Mucosa of descending colon (tissue), 3 donors: ENCODE measurements at regions not wholly inside any gene's neighbourhood (a gene's known extent, or its start where the extent isn't known, plus 50 kb on each side); places are given as distances from the start of the nearest gene placed in this dataset.

Source experiments
- ATAC-seq: fragments of 200-7000 bp; cut with Tn5 transposase; one replicate; pipeline ENCODE4 v1.9.1; 2020; ENCODE audit warnings: mild to moderate bottlenecking, moderate library complexity
- DNase-seq, 3 donors: peaks; one replicate each; pipeline ENCODE4 v3.0.0-alpha.2; 2020
- H3K36me3 ChIP-seq: fragments of 200-600 bp; one replicate; pipeline ENCODE4 v1.8.0; 2021; ENCODE audit warnings: low read depth, mild to moderate bottlenecking
- H3K4me1 ChIP-seq: fragments of 200-600 bp; one replicate; pipeline ENCODE4 v1.8.0; 2021; ENCODE audit warnings: low read depth, mild to moderate bottlenecking
- H3K4me3 ChIP-seq: fragments of 200-600 bp; one replicate; pipeline ENCODE4 v1.8.0; 2021; ENCODE audit warnings: mild to moderate bottlenecking
- H3K9me3 ChIP-seq: fragments of 200-600 bp; one replicate; pipeline ENCODE4 v1.8.0; 2021; ENCODE audit warnings: mild to moderate bottlenecking
- intact Hi-C, 2 donors: fragments of 100-400 bp; cut with DNase I in 1 of 2; cut with micrococcal nuclease in 1 of 2; formaldehyde crosslinking; loops; one replicate each; pipeline versions ENCODE4 v1.11.0 to v1.11.1; 2022; cut with DNase I, micrococcal nuclease
- TF ChIP-seq, protein P1 (sequence below): fragments of 200-600 bp; IDR thresholded peaks from one replicate; pipeline ENCODE4 v1.8.0; 2022; ENCODE audit warnings: antibody characterized with exemption, mild to moderate bottlenecking
- donor health status: DM: no; HTN: no; CAD: no; lungs with moderate emphysema.
- donor health status: DM: no; HTN: no; CAD: no.
- donor health status: DM: no; HTN: yes; CAD: no.

DNA sequence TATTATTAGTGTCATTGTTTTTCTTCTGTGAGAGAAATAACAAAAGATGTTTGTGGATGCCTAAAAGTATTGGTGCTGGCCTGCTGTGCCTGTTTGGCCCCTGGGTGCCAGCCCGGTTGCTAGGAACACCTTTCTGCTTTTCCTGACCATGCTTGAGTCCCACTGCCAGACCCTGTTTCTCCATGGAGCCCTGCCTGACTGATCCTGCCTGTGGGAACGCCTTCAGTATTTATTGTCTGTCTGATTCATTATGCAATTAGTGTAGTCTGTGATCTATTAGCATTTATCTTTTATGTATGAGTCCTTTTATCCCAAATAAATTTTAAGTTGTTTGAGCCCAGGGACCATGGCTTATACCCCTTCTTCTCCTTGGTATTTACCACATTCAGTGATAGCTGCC is 98.6 kb upstream of the MPPED2 start:
- no peaks in the 10 kb centered on the region for H3K4me1 ChIP-seq
- no peak for ATAC-seq
- no peaks in the 10 kb centered on the region for H3K9me3 ChIP-seq
- TF ChIP-seq, protein P1, sequence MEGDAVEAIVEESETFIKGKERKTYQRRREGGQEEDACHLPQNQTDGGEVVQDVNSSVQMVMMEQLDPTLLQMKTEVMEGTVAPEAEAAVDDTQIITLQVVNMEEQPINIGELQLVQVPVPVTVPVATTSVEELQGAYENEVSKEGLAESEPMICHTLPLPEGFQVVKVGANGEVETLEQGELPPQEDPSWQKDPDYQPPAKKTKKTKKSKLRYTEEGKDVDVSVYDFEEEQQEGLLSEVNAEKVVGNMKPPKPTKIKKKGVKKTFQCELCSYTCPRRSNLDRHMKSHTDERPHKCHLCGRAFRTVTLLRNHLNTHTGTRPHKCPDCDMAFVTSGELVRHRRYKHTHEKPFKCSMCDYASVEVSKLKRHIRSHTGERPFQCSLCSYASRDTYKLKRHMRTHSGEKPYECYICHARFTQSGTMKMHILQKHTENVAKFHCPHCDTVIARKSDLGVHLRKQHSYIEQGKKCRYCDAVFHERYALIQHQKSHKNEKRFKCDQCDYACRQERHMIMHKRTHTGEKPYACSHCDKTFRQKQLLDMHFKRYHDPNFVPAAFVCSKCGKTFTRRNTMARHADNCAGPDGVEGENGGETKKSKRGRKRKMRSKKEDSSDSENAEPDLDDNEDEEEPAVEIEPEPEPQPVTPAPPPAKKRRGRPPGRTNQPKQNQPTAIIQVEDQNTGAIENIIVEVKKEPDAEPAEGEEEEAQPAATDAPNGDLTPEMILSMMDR = no peak
- H3K4me3 ChIP-seq = no peak overlapping the region
- no peak for DNase-seq
- no peaks in the 10 kb centered on the region for H3K36me3 ChIP-seq
- intact Hi-C loops = no loop called here

DNA sequence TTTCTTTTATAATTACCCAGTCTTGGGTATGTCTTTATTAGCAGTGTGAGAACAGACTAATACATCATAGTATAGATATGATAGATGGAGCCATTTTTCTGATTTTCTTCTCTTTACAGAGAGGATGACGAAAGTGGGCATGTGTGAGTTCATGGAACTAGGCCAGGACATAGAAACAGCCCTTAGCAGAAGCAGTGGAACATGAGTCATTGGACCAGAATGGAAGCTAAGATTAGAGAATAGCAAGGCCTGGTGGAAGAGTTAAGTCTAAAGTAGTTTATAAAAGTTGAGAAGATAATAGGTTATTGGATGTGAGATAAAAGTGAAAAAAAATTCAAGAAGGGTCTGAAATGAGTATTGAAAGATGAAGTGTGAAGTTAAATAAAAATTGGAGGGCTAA is 97.0 kb upstream of the MPPED2 start:
- TF ChIP-seq, protein P1 = no peak
- DNase-seq (no peak), ATAC-seq (no peak)
- intact Hi-C loops = no loop called here
- no peaks in the 10 kb centered on the region for H3K36me3 ChIP-seq
- H3K4me1 ChIP-seq = no peaks in the 10 kb centered on the region
- no peaks in the 10 kb centered on the region for H3K9me3 ChIP-seq
- H3K4me3 ChIP-seq = no peak overlapping the region

DNA sequence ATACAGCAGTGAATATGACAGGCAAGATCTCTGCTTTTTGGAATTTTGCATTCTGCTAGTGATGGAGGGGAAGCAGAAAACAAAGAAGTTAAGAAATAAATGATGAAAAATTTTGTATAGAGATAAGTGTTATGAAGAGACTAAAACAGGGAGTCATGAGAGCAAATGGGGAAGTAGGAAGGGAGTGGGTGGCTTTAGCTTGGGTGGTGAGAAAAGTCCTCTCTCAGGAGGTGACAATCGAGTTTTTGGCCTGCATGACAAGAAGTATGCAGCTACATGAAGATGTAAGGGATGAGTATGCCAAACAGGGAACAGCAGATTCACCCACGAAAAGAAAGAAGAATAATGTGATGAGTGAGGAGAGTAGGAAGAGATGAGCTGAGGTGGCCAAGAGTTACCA is 80.7 kb upstream of the MPPED2 start:
- TF ChIP-seq, protein P1 = no peak
- DNase-seq = no peak
- H3K36me3 ChIP-seq = no peaks in the 10 kb centered on the region
- intact Hi-C loops = no loop called here
- no peak for ATAC-seq
- no peak overlapping the region for H3K4me3 ChIP-seq
- no peaks in the 10 kb centered on the region for H3K4me1 ChIP-seq
- no peaks in the 10 kb centered on the region for H3K9me3 ChIP-seq

DNA sequence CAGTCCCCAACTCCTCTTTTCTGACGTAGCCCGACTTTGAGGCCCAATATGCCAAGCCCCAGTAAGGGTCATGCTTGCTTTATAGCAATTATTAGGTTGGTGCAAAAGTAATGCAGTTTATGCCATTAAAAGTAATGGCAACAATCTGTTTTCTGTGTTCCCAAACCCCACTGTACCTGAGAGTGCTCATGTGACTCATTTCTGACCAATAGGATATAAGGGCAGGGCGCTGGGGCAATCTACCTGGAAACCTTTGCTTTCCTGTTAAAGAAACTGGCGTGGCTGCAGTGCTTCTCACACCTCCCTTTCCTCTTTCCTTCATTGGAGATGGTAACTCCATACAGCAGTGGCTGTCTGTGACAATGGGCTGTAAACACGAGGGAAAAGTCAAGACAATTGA is 78.9 kb upstream of the MPPED2 start:
- Histone ChIP-seq H3K4me1 (no peaks in the 10 kb centered on the region), H3K9me3 (no peaks in the 10 kb centered on the region), H3K36me3 (no peaks in the 10 kb centered on the region), H3K4me3 (no peak overlapping the region)
- ATAC-seq (no peak), DNase-seq (no peak)
- TF ChIP-seq, protein P1 = no peak
- intact Hi-C loops = no loop called here

DNA sequence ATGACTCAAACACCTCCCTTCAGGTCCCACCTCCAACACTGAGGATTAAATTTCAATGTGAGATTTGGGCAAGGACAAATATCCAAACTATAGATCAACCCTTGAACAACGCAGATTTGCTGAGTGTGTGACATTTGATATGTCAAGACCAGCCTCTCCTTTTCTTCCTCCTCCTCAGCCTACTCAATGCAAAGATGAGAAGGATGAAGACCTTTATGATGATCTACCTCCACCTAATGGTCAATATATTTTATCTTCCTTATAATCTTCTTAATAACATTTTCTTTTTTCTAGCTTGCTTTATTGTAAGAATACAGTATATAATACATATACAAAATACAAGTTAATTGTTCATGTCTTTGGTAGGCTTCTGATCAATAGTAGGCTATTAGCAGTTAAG is 67.5 kb upstream of the MPPED2 start:
- Histone ChIP-seq H3K9me3 (no peaks in the 10 kb centered on the region), H3K4me3 (no peak overlapping the region), H3K4me1 (no peaks in the 10 kb centered on the region), H3K36me3 (no peaks in the 10 kb centered on the region)
- ATAC-seq (no peak), DNase-seq (no peak)
- intact Hi-C loops = loop anchor here in 1 of 2 donors (5.0 kb wide), 1 partner anchor 306 kb away; no protein-coding TSS in a partner anchor
- TF ChIP-seq, protein P1 = no peak

DNA sequence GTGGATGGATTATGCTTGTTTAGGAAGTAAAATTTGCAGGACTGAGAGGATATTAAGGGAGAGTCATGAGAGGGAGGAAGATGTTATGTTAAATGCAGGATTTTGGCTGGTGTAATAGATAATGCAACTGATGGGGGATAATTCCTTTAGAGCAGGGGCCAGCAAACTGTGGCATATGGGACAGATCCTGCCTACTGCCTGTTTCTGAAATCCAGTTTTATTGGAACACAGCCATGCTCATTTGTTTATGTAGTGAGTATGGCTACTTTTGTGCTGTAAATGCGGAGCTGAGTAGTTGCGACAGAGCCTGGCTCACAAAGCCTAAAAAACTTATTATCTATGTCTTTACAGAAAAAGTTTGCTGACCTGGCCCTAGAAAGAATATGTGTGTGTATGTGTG is 66.6 kb upstream of the MPPED2 start:
- Histone ChIP-seq H3K4me3 (no peak overlapping the region), H3K4me1 (no peaks in the 10 kb centered on the region), H3K9me3 (no peaks in the 10 kb centered on the region), H3K36me3 (no peaks in the 10 kb centered on the region)
- TF ChIP-seq, protein P1 = no peak
- DNase-seq (no peak), ATAC-seq (no peak)
- intact Hi-C loops = loop anchor here in 1 of 2 donors (5.0 kb wide), 1 partner anchor 306 kb away; no protein-coding TSS in a partner anchor
